Activated CD8-positive, alpha-beta T cell treated with anti-CD3 and anti-CD28 coated beads for 36 hours (primary cell): ENCODE measurements at regions not wholly inside any gene's neighbourhood (a gene's known extent, or its start where the extent isn't known, plus 50 kb on each side); places are given as distances from the start of the nearest gene placed in this dataset.
"Not testable (repeated sequence)": the region's sequence is repeated elsewhere in the genome, so short reads cannot be mapped to it uniquely, and the experiment has no call there.

ENCODE experiments used
- ATAC-seq: fragments of 200-7000 bp; cut with Tn5 transposase; one replicate; pipeline ENCODE4 v1.10.0; 2021; ENCODE audit warnings: mild to moderate bottlenecking, moderate library complexity
- CTCF ChIA-PET: fragments of 350-600 bp; sonication (Branson Sonifier 250); formaldehyde crosslinking; loops from one replicate; lab custom pipeline; 2021; ENCODE audit warnings: antibody characterized with exemption; lab: Charles Lee
- POLR2A ChIA-PET: fragments of 350-600 bp; sonication (Branson Sonifier 250); formaldehyde crosslinking; loops from one replicate; lab custom pipeline; 2021; ENCODE audit warnings: antibody characterized with exemption; lab: Charles Lee
- DNase-seq: peaks from one replicate; pipeline ENCODE4 v3.0.0-alpha.2; 2020
- H3K27ac Mint-ChIP-seq: one replicate; pipeline ENCODE4 v1.8.0; 2021; ENCODE audit warnings: mild to moderate bottlenecking, mixed read lengths
- H3K27me3 Mint-ChIP-seq: one replicate; pipeline ENCODE4 v1.8.0; 2021; ENCODE audit warnings: mixed read lengths
- H3K36me3 Mint-ChIP-seq: one replicate; pipeline ENCODE4 v1.8.0; 2021; ENCODE audit warnings: low read depth, mixed read lengths
- H3K4me1 Mint-ChIP-seq: one replicate; pipeline ENCODE4 v1.8.0; 2021; ENCODE audit warnings: low read depth, mixed read lengths
- H3K4me3 Mint-ChIP-seq: one replicate; pipeline ENCODE4 v1.8.0; 2021; ENCODE audit warnings: mild to moderate bottlenecking, moderate library complexity, mixed read lengths
- H3K9me3 Mint-ChIP-seq: one replicate; pipeline ENCODE4 v1.8.0; 2021; ENCODE audit warnings: mixed read lengths
- CTCF ChIP-seq: fragments of 200-600 bp; IDR thresholded peaks from one replicate; pipeline ENCODE4 v1.8.0; 2022; ENCODE audit warnings: antibody characterized with exemption, mild to moderate bottlenecking
- intact Hi-C: fragments of 100-400 bp; cut with micrococcal nuclease; formaldehyde crosslinking; loops from one replicate; pipeline ENCODE4 v1.10.0; 2022

- ATAC-seq (no peak), DNase-seq (no peak)
- H3K4me1 Mint-ChIP-seq: no peaks in the 10 kb centered on the region
- no peak overlapping the region for H3K4me3 Mint-ChIP-seq
- ChIA-PET CTCF (no interaction called here), POLR2A (no interaction called here)
- intact Hi-C loops: loop anchor here (10.0 kb wide), 1 partner anchor 553 kb away; no protein-coding TSS in a partner anchor
- H3K9me3 Mint-ChIP-seq: peaks cover 2% of the 10 kb centered on the region
- H3K27ac Mint-ChIP-seq: no peak overlapping the region
- H3K36me3 Mint-ChIP-seq: no peaks in the 10 kb centered on the region
- no peaks in the 10 kb centered on the region for H3K27me3 Mint-ChIP-seq
- TF ChIP-seq CTCF: no peak
Measured at GRCh38 chr14:59057551-59057950, 130.9 kb upstream of the DAAM1 start.

GRCh38 chr14:59058776-59059175, 129.7 kb upstream of the DAAM1 start:
- H3K4me3 Mint-ChIP-seq, H3K36me3 Mint-ChIP-seq, CTCF ChIA-PET, ATAC-seq, H3K27me3 Mint-ChIP-seq, DNase-seq, POLR2A ChIA-PET, H3K4me1 Mint-ChIP-seq, H3K27ac Mint-ChIP-seq, H3K9me3 Mint-ChIP-seq: not testable (repeated sequence)
- intact Hi-C loops: loop anchor here (10.0 kb wide), 1 partner anchor 554 kb away; no protein-coding TSS in a partner anchor

- Mint-ChIP-seq H3K27ac (no peak overlapping the region), H3K4me3 (no peak overlapping the region), H3K4me1 (no peaks in the 10 kb centered on the region), H3K36me3 (no peaks in the 10 kb centered on the region), H3K9me3 (peaks cover 6% of the 10 kb centered on the region), H3K27me3 (no peaks in the 10 kb centered on the region)
- intact Hi-C loops: no loop called here
- DNase-seq: no peak
- no peak for ATAC-seq
- CTCF ChIA-PET: no interaction called here
- TF ChIP-seq CTCF: no peak
- POLR2A ChIA-PET: no interaction called here
Measured at GRCh38 chr14:59060841-59061240, 127.6 kb upstream of the DAAM1 start.

- Mint-ChIP-seq H3K27ac (no peak overlapping the region), H3K4me1 (no peaks in the 10 kb centered on the region), H3K36me3 (no peaks in the 10 kb centered on the region), H3K4me3 (no peak overlapping the region), H3K27me3 (no peaks in the 10 kb centered on the region), H3K9me3 (peaks cover 6% of the 10 kb centered on the region)
- ATAC-seq (no peak), DNase-seq (no peak)
- POLR2A ChIA-PET: no interaction called here
- intact Hi-C loops: no loop called here
- CTCF ChIA-PET: no interaction called here
- TF ChIP-seq CTCF: no peak
Measured at GRCh38 chr14:59061292-59061691, 127.2 kb upstream of the DAAM1 start.

- Mint-ChIP-seq H3K4me1 (no peaks in the 10 kb centered on the region), H3K27me3 (no peaks in the 10 kb centered on the region), H3K36me3 (no peaks in the 10 kb centered on the region), H3K27ac (no peak overlapping the region), H3K4me3 (no peak overlapping the region), H3K9me3 (peaks cover 6% of the 10 kb centered on the region)
- POLR2A ChIA-PET: no interaction called here
- ATAC-seq (no peak), DNase-seq (no peak)
- CTCF ChIA-PET: no interaction called here
- no peak for TF ChIP-seq CTCF
- intact Hi-C loops: no loop called here
Measured at GRCh38 chr14:59063259-59063658, 125.2 kb upstream of the DAAM1 start.
